ENCODE measurements at regions not wholly inside any gene's neighbourhood (a gene's known extent, or its start where the extent isn't known, plus 50 kb on each side); places are given as distances from the start of the nearest gene placed in this dataset.

GRCh38 chr5:35561396-35561795 lies 56.3 kb upstream of the SPEF2 start:
- POLR2A ChIA-PET, result no interaction called here
- no peaks in the 10 kb centered on the region for H3K79me2 ChIP-seq (ENCODE audit: control insufficient read depth, insufficient read depth, low read length)
- no peaks in the 10 kb centered on the region for H3K9me1 ChIP-seq (ENCODE audit: control insufficient read depth, insufficient read depth, low read length)
- no TSS peak for BruUV-seq (replicated peaks)
- intact Hi-C loops (cut with micrococcal nuclease) (no loop called here), in situ Hi-C loops (cut with MboI) (no loop called here)
- no peak overlapping the region for H3K27ac ChIP-seq (ENCODE audit: extremely low read depth, low read depth, low read length)
- no peaks in the 10 kb centered on the region for H4K20me1 ChIP-seq (replicated peaks; ENCODE audit: control insufficient read depth, insufficient read depth, low read length)
- ATAC-seq, result no peak
- H3K4me1 ChIP-seq (replicated peaks in 1 of 2; ENCODE audit: control insufficient read depth in 2 of 2, insufficient read depth in 2 of 2, low read length in 2 of 2), result no peaks in the 10 kb centered on the region
- FAIRE-seq, result peak; percentile 63
- no peak overlapping the region for H3K9ac ChIP-seq (ENCODE audit: insufficient read depth in 1 of 2, low read depth in 2 of 2, low read length in 2 of 2)
- no peak overlapping the region for H3K4me2 ChIP-seq (ENCODE audit: insufficient read depth, low read length)
- no peak for DNase-seq (ENCODE audit: extremely low read depth in 1 of 4, low spot score in 3 of 4)
- no peaks in the 10 kb centered on the region for H3K9me3 ChIP-seq (replicated peaks; ENCODE audit: control insufficient read depth, insufficient read depth, low read depth, low read length)
- no peaks in the 10 kb centered on the region for H3K36me3 ChIP-seq (ENCODE audit: control insufficient read depth, insufficient read depth, low read length)
- TF ChIP-seq CC2D1A (IDR thresholded peaks at IDR 0.05) (no peak), RAD21 (CRISPR knock-in tag; conservative IDR thresholded peaks at IDR 0.05 in 1 of 2, IDR thresholded peaks at IDR 0.05 in 1 of 2) (no peak), NBN (IDR thresholded peaks at IDR 0.05; ENCODE audit: low read depth) (no peak), KLF1 (tag; IDR thresholded peaks at IDR 0.05) (no peak), ZNF3 (CRISPR knock-in tag; IDR thresholded peaks at IDR 0.05) (no peak), ZNF146 (CRISPR knock-in tag; IDR thresholded peaks at IDR 0.05; ENCODE audit: unreplicated experiment) (no peak), ZEB2 (IDR thresholded peaks at IDR 0.05) (no peak)
- TF ChIP-seq, protein P1, sequence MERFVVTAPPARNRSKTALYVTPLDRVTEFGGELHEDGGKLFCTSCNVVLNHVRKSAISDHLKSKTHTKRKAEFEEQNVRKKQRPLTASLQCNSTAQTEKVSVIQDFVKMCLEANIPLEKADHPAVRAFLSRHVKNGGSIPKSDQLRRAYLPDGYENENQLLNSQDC (CRISPR knock-in tag; IDR thresholded peaks at IDR 0.05), result no peak
- CTCF ChIA-PET (ENCODE audit: low intra/inter-chr PET ratio), result no interaction called here
- H2AFZ ChIP-seq (ENCODE audit: low read depth, low read length), result no peak overlapping the region
- no peak overlapping the region for H3K4me3 ChIP-seq
- H3K27me3 ChIP-seq (ENCODE audit: control insufficient read depth in 2 of 2, insufficient read depth in 2 of 2, low read length in 2 of 2), result no peaks in the 10 kb centered on the region

DNA sequence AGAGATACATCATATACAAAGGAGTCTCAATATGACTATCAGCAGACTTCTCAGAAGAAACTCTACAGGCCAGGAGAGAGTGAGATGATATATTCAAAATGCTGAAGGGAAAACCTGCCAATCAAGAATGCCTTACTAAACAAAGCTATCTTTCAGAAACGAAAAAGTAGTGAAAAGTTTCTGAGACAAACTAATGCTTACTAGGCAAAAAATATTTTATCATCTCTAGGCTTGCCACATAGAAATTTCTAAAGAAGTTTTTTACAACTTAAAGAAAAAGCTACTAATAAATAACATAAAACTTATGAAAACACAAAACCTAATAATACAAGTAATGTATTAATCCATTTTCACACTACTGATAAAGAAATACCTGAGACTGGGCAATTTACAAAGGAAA lies 59.9 kb upstream of the SPEF2 start:
- no peaks in the 10 kb centered on the region for H3K4me1 ChIP-seq (replicated peaks in 1 of 2; ENCODE audit: control insufficient read depth in 2 of 2, insufficient read depth in 2 of 2, low read length in 2 of 2)
- CTCF ChIA-PET (ENCODE audit: low intra/inter-chr PET ratio), result no interaction called here
- H3K27ac ChIP-seq (ENCODE audit: extremely low read depth, low read depth, low read length), result no peak overlapping the region
- WGBS (ENCODE audit: insufficient coverage, low coverage, missing lambda C conversion rate), result 6% methylated on average over 1 of the region's 1 CpG
- no peak overlapping the region for H3K9ac ChIP-seq (ENCODE audit: insufficient read depth in 1 of 2, low read depth in 2 of 2, low read length in 2 of 2)
- POLR2A ChIA-PET, result no interaction called here
- no peaks in the 10 kb centered on the region for H3K79me2 ChIP-seq (ENCODE audit: control insufficient read depth, insufficient read depth, low read length)
- DNase-seq (ENCODE audit: extremely low read depth in 1 of 4, low spot score in 3 of 4) (no peak), FAIRE-seq (no peak), ATAC-seq (no peak)
- H3K9me1 ChIP-seq (ENCODE audit: control insufficient read depth, insufficient read depth, low read length), result no peaks in the 10 kb centered on the region
- H3K9me3 ChIP-seq (replicated peaks; ENCODE audit: control insufficient read depth, insufficient read depth, low read depth, low read length), result no peaks in the 10 kb centered on the region; the same call in 1 of the 2 replicates
- H3K36me3 ChIP-seq (ENCODE audit: control insufficient read depth, insufficient read depth, low read length), result no peaks in the 10 kb centered on the region
- H3K4me3 ChIP-seq, result no peak overlapping the region
- H2AFZ ChIP-seq (ENCODE audit: low read depth, low read length), result no peak overlapping the region
- no peaks in the 10 kb centered on the region for H4K20me1 ChIP-seq (replicated peaks; ENCODE audit: control insufficient read depth, insufficient read depth, low read length)
- BruUV-seq (replicated peaks), result no TSS peak
- no peak overlapping the region for H3K4me2 ChIP-seq (ENCODE audit: insufficient read depth, low read length)
- H3K27me3 ChIP-seq (ENCODE audit: control insufficient read depth in 2 of 2, insufficient read depth in 2 of 2, low read length in 2 of 2), result no peaks in the 10 kb centered on the region
- in situ Hi-C loops (cut with MboI), result no loop called here
- intact Hi-C loops (cut with micrococcal nuclease), result no loop called here
- TF ChIP-seq MAFF (IDR thresholded peaks at IDR 0.05; ENCODE audit: low read length) (peak; percentile 31; the same call in 1 of the 2 replicates), C11orf30 (IDR thresholded peaks at IDR 0.05; ENCODE audit: low read depth) (peak; percentile 25; the same call in 1 of the 2 replicates), MAFK (IDR thresholded peaks at IDR 0.05; ENCODE audit: low read length) (peak; percentile 29; the same call in 1 of the 2 replicates)
- TF ChIP-seq, protein P2, sequence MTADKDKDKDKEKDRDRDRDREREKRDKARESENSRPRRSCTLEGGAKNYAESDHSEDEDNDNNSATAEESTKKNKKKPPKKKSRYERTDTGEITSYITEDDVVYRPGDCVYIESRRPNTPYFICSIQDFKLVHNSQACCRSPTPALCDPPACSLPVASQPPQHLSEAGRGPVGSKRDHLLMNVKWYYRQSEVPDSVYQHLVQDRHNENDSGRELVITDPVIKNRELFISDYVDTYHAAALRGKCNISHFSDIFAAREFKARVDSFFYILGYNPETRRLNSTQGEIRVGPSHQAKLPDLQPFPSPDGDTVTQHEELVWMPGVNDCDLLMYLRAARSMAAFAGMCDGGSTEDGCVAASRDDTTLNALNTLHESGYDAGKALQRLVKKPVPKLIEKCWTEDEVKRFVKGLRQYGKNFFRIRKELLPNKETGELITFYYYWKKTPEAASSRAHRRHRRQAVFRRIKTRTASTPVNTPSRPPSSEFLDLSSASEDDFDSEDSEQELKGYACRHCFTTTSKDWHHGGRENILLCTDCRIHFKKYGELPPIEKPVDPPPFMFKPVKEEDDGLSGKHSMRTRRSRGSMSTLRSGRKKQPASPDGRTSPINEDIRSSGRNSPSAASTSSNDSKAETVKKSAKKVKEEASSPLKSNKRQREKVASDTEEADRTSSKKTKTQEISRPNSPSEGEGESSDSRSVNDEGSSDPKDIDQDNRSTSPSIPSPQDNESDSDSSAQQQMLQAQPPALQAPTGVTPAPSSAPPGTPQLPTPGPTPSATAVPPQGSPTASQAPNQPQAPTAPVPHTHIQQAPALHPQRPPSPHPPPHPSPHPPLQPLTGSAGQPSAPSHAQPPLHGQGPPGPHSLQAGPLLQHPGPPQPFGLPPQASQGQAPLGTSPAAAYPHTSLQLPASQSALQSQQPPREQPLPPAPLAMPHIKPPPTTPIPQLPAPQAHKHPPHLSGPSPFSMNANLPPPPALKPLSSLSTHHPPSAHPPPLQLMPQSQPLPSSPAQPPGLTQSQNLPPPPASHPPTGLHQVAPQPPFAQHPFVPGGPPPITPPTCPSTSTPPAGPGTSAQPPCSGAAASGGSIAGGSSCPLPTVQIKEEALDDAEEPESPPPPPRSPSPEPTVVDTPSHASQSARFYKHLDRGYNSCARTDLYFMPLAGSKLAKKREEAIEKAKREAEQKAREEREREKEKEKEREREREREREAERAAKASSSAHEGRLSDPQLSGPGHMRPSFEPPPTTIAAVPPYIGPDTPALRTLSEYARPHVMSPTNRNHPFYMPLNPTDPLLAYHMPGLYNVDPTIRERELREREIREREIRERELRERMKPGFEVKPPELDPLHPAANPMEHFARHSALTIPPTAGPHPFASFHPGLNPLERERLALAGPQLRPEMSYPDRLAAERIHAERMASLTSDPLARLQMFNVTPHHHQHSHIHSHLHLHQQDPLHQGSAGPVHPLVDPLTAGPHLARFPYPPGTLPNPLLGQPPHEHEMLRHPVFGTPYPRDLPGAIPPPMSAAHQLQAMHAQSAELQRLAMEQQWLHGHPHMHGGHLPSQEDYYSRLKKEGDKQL (CRISPR knock-in tag; IDR thresholded peaks at IDR 0.05; ENCODE audit: borderline replicate concordance), result no peak
